Posterior vena cava (tissue), 2 donors: ENCODE measurements at regions not wholly inside any gene's neighbourhood (a gene's known extent, or its start where the extent isn't known, plus 50 kb on each side); places are given as distances from the start of the nearest gene placed in this dataset.
A peak's percentile ranks its signal among the peaks of the same experiment; 100 is the strongest.

Source experiments
- DNase-seq: peaks from one replicate; pipeline ENCODE4 v3.0.0-alpha.2; 2020; ENCODE audit warnings: low spot score
- intact Hi-C, 2 donors: fragments of 100-400 bp; cut with DNase I; formaldehyde crosslinking; loops; one replicate each; pipeline versions ENCODE4 v1.14.1 to v1.14.2; 2022 to 2023
- donor health status: DM: yes; HTN: yes; CAD: no.
- donor health status: DM: yes; HTN: yes; CAD: no.

DNA sequence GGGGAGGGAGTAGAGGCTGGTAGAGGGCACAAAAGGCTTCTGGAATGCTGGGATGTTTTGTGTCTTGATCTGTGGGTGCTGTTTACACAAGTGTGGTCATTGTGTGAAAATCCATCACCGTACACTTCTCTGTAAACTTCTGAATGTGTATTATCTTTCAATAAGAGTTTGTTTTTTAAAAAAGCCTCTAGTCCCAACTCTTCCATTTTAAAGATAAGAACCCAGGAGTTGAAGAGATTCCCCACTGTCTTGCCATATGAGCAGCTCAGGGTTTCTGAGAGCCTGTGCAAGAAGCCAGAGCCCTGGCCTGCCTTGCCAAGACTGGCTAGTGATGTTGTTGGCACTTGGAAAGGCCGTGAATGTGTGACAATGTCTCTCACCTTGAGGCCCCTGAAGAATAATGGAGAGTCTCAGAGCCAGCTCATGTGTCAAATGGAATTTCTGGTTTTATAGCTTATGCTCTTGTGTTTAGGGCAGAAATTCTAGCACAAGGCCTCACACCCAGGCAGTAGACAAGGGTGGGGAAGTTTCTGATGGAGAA, 57.5 kb upstream of the NPAS1 start:
- intact Hi-C loops, result no loop called here
- DNase-seq, result no peak

DNA sequence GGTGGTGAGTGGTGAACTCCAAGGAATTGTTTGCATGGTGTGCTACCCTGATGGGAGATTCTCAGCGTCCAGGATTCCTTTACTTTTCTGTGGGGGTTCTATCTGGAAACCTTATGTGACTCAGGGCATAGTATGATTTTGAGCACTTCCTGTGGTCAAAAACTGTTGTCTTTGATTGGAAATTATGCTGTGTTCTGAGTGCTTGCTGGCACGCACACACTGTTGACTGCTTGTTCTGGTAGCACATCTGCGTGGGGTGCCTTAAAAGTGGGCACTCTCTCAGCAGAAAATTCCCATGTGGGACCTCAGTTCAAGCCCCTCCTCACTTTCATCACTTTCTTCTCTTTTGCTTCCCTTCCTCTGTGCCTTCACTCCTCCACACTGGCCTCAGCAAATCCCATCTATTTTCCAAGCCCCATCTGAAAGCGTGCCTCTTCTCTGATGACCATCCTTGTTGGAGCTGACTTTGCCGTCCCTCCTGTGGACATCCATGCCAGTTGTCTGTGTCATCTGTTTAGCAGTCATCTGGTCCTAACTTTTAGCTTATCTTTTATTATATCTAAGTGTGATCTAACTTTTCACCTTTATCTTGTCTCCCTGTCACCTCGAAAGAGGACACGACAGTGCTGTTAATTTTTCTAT, 56.4 kb upstream of the NPAS1 start:
- intact Hi-C loops, result no loop called here
- DNase-seq, result no peak

DNA sequence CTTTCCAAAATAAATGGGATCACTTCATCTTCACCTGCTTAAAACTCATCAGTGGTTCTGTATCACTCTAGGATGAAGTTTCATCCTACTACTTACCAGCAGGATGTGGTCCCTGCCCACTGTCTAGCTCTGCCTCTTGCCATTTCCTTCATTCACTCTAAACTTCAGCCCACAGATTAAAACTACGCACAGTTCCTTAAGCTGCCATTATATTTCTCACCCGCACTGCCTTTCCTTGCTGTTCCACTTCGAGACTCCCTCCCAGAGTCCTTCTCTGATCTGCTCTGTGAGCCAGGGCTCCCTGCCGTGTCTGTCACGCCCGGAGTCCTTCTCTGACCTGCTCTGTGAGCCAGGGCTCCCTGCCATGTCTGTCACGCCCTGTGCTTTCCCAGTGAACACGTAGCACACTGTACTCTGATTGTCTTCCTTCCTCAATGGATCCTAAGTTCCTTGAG, 52.0 kb upstream of the NPAS1 start:
- peak; percentile 94 for DNase-seq
- intact Hi-C loops, result no loop called here
